Endothelial cell of umbilical vein (primary cell): ENCODE measurements at regions not wholly inside any gene's neighbourhood (a gene's known extent, or its start where the extent isn't known, plus 50 kb on each side); places are given as distances from the start of the nearest gene placed in this dataset.

ENCODE experiments used
- BruUV-seq: library from RNA; stranded (reverse); fragments of 400-500 nt; replicated peaks from 2 replicates; lab custom pipeline; 2021; lab: Mats Ljungman, UMichigan
- CTCF ChIA-PET: fragments of 300-600, 350-600 bp; sonication (Branson Sonifier 250); formaldehyde crosslinking; loops from one replicate; lab custom pipeline; 2021; ENCODE audit warnings: antibody characterized with exemption, inconsistent platforms; lab: Charles Lee
- POLR2A ChIA-PET: fragments of 300-600, 350-600 bp; sonication (Branson Sonifier 250); formaldehyde crosslinking; loops from one replicate; lab custom pipeline; 2021; ENCODE audit warnings: antibody characterized with exemption, inconsistent platforms; lab: Charles Lee
- DNase-seq: peaks from one replicate; pipeline ENCODE4 v3.0.0-alpha.2; 2011; ENCODE audit warnings: low read depth, low spot score
- FAIRE-seq: peaks from 2 replicates; lab custom pipeline; 2011; peaks lifted over from hg19 to GRCh38; lab: Jason Lieb, UNC
- H2AFZ ChIP-seq: 2 replicates; pipeline ENCODE4 v1.6.0; 2012; ENCODE audit warnings: low read depth, low read length, control low read depth, inconsistent platforms
- H3K27ac ChIP-seq: 2 replicates; pipeline ENCODE4 v1.5.1; 2011; ENCODE audit warnings: low read depth, mild to moderate bottlenecking, control low read depth, low read length, moderate library complexity; ENCODE audit not compliant: insufficient read depth
- H3K27me3 ChIP-seq, 2 experiments: 2 replicates each; pipeline versions ENCODE4 v1.6.0 to v1.6.1; 2011; ENCODE audit warnings: low read length in 2 of 2, mixed read lengths in 1 of 2; ENCODE audit not compliant: control insufficient read depth in 2 of 2, insufficient read depth in 2 of 2
- H3K36me3 ChIP-seq, 2 experiments: 2 replicates in 1 of 2; 3 replicates in 1 of 2; pipeline ENCODE4 v1.5.1; 2011; ENCODE audit warnings: low read length in 2 of 2, mild to moderate bottlenecking in 1 of 2, moderate library complexity in 1 of 2; ENCODE audit not compliant: control insufficient read depth in 2 of 2, insufficient read depth in 2 of 2; ENCODE audit errors: extremely low read depth in 1 of 2
- H3K4me1 ChIP-seq: 3 replicates; pipeline ENCODE4 v1.5.1; 2011; ENCODE audit warnings: mild to moderate bottlenecking, low read length; ENCODE audit not compliant: control insufficient read depth, insufficient read depth; ENCODE audit errors: extremely low read depth
- H3K4me2 ChIP-seq: 2 replicates; pipeline ENCODE4 v1.6.1; 2011; ENCODE audit warnings: low read length, control low read depth, mixed read lengths; ENCODE audit not compliant: insufficient read depth
- H3K4me3 ChIP-seq, 3 experiments: fragments of 200-600 bp in 1 of 3; sonication (generic), shearing (Covaris generic) in 1 of 3; replicated peaks in 1 of 3; 2 replicates each; pipeline ENCODE4 v1.5.1; 2011 to 2016; ENCODE audit warnings: control low read depth in 3 of 3, low read length in 3 of 3, mild to moderate bottlenecking in 2 of 3, inconsistent platforms in 1 of 3, low read depth in 1 of 3, moderate library complexity in 1 of 3; ENCODE audit not compliant: insufficient read depth in 1 of 3
- H3K79me2 ChIP-seq: 2 replicates; pipeline ENCODE4 v1.6.0; 2012; ENCODE audit warnings: low read length, inconsistent platforms; ENCODE audit not compliant: control insufficient read depth, insufficient read depth
- H3K9ac ChIP-seq: replicated peaks from 2 replicates; pipeline ENCODE3; 2011; ENCODE audit warnings: low read length, control low read depth; ENCODE audit not compliant: insufficient read depth; ENCODE audit errors: extremely low read depth
- H3K9me1 ChIP-seq: replicated peaks from 3 replicates; pipeline ENCODE4 v1.6.0; 2011; ENCODE audit warnings: mild to moderate bottlenecking, low read length; ENCODE audit not compliant: control insufficient read depth, insufficient read depth; ENCODE audit errors: extremely low read depth
- H3K9me3 ChIP-seq: replicated peaks from 2 replicates; pipeline ENCODE4 v1.5.1; 2012; ENCODE audit warnings: low read length, inconsistent platforms; ENCODE audit not compliant: control insufficient read depth, insufficient read depth
- H4K20me1 ChIP-seq: replicated peaks from 2 replicates; pipeline ENCODE3; 2011; ENCODE audit warnings: mild to moderate bottlenecking, low read length; ENCODE audit not compliant: control insufficient read depth, insufficient read depth; ENCODE audit errors: extremely low read depth
- CTCF ChIP-seq, 2 donors: IDR thresholded peaks; 1 replicate in 1 of 2; 2 replicates in 1 of 2; pipeline ENCODE4 v1.5.1; 2011; ENCODE audit warnings: low read length in 2 of 2, mild to moderate bottlenecking in 2 of 2, moderate library complexity in 2 of 2, control low read depth in 1 of 2, inconsistent platforms in 1 of 2, low read depth in 1 of 2; ENCODE audit not compliant: insufficient read depth in 1 of 2; ENCODE audit errors: extremely low read depth in 1 of 2
- EZH2 ChIP-seq: IDR thresholded peaks from 2 replicates; pipeline ENCODE4 v1.6.1; 2012; ENCODE audit warnings: borderline replicate concordance, low read depth, mild to moderate bottlenecking, moderate library complexity, low read length, inconsistent platforms; ENCODE audit not compliant: severe bottlenecking
- FOS ChIP-seq: IDR thresholded peaks from 2 replicates; pipeline ENCODE4 v1.6.1; 2011; ENCODE audit warnings: mild to moderate bottlenecking, low read length, moderate library complexity, borderline replicate concordance; ENCODE audit not compliant: insufficient read depth
- GATA2 ChIP-seq: IDR thresholded peaks from 2 replicates; pipeline ENCODE4 v1.7.0; 2011; ENCODE audit warnings: low read depth, mild to moderate bottlenecking, moderate library complexity, mixed read lengths, low read length; ENCODE audit not compliant: insufficient read length, insufficient read depth
- JUN ChIP-seq: IDR thresholded peaks from 2 replicates; pipeline ENCODE4 v1.6.1; 2011; ENCODE audit warnings: borderline replicate concordance, low read depth; ENCODE audit not compliant: insufficient read length, insufficient read depth
- MAX ChIP-seq: IDR thresholded peaks from 2 replicates; pipeline ENCODE4 v1.6.1; 2011; ENCODE audit not compliant: insufficient read depth, insufficient read length
- MYC ChIP-seq: IDR thresholded peaks from one replicate; pipeline ENCODE4 v1.6.1; 2011; ENCODE audit warnings: mild to moderate bottlenecking, low read depth, low read length
- POLR2A ChIP-seq: IDR thresholded peaks from 2 replicates; pipeline ENCODE4 v1.6.1; 2012; ENCODE audit warnings: low read depth, mild to moderate bottlenecking, control low read depth, low read length
- POLR2AphosphoS5 ChIP-seq: IDR thresholded peaks from 2 replicates; pipeline ENCODE4 v1.6.1; 2012; ENCODE audit warnings: low read depth, mild to moderate bottlenecking, control low read depth, low read length, moderate library complexity; ENCODE audit not compliant: insufficient read depth
- dilution Hi-C: fragments of 300-500 bp; cut with MboI; formaldehyde crosslinking; loops from one replicate; pipeline ENCODE4 v1.15.0; 2019; ENCODE audit warnings: low sequenced_read_pairs; ENCODE audit not compliant: extremely low pct_ligation_motif_present
- intact Hi-C: fragments of 100-400 bp; cut with micrococcal nuclease; formaldehyde crosslinking; loops from one replicate; pipeline ENCODE4 v1.10.0; 2022

- intact Hi-C loops (no loop called here), dilution Hi-C loops (no loop called here)
- TF ChIP-seq FOS (no peak), POLR2AphosphoS5 (no peak), JUN (no peak), CTCF (IDR thresholded peaks at IDR 0.05; ENCODE audit: extremely low read depth in 1 of 2, insufficient read depth in 1 of 2, low read depth in 1 of 2, low read length in 2 of 2) (no peak), EZH2 (no peak), POLR2A (no peak), MAX (no peak), GATA2 (no peak), MYC (no peak)
- H3K9me1 ChIP-seq: no peaks in the 10 kb centered on the region
- H3K79me2 ChIP-seq: no peaks in the 10 kb centered on the region
- no peaks in the 10 kb centered on the region for H3K36me3 ChIP-seq
- no peak overlapping the region for H3K27ac ChIP-seq
- H4K20me1 ChIP-seq: no peaks in the 10 kb centered on the region
- no peak for DNase-seq
- ChIA-PET POLR2A (no interaction called here), CTCF (no interaction called here)
- no peak overlapping the region for H3K9ac ChIP-seq
- BruUV-seq: no TSS peak
- H3K4me2 ChIP-seq: no peak overlapping the region
- H3K27me3 ChIP-seq: no peaks in the 10 kb centered on the region
- H3K4me1 ChIP-seq: no peaks in the 10 kb centered on the region
- no peak overlapping the region for H3K4me3 ChIP-seq
- FAIRE-seq: no peak
- peaks cover 11% of the 10 kb centered on the region for H3K9me3 ChIP-seq
- no peak overlapping the region for H2AFZ ChIP-seq
These were observed 470.0 kb downstream of the TSHZ3 start for GRCh38 chr19:30879225-30879624.
